ENCODE measurements at regions not wholly inside any gene's neighbourhood (a gene's known extent, or its start where the extent isn't known, plus 50 kb on each side); places are given as distances from the start of the nearest gene placed in this dataset.

DNA sequence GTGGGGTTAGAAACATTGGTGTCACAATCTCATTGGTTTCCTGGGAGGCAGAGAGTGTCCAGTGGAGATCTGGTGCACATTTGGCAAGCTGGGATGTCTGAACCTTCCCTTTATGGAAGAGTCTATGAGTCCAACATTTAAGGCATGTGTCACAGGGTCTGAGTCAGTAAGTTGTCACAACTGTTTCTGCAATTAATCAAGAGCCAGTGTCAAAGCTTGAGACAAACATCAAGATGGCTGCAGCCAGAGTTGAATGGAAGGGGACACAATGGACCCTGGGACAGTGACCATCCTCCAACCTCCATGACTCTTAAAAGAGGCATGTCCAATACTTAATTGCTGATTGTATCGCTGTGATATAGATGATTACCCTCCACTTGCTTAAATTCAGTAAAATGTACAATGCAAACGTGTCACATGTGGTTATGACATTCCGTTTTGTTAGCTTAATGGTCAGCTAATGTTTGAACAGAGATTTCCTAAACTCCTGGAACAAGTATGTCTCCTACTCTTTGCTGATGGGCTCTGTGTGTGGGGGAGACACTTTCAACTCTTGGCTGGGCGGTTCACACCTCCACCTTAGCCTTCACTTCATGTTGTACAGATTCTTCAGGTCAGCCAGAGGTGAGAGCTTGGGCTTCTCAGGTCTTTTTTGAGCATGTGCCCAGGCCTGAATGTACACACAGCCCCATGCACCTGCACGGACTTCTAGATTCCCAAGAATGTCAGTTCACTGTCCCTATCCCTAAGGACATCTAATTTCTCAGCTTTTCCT is 79.9 kb upstream of the PRR23E start:
- Histone ChIP-seq H3K27me3 (ENCODE audit: insufficient read depth, poor library complexity, severe bottlenecking) (no peaks in the 10 kb centered on the region), H3K4me3 (replicated peaks; ENCODE audit: insufficient read depth, low read length) (no peak overlapping the region), H3K27ac (replicated peaks) (no peak overlapping the region)
- TF ChIP-seq GABPA (IDR thresholded peaks at IDR 0.05; ENCODE audit: low read depth) (no peak), REST (IDR thresholded peaks at IDR 0.05; ENCODE audit: insufficient replicate concordance, low read depth) (no peak), SPI1 (IDR thresholded peaks at IDR 0.05; ENCODE audit: borderline replicate concordance, low read depth) (no peak), CTCF (IDR thresholded peaks at IDR 0.05; ENCODE audit: insufficient read depth, low read length) (no peak)
- no peak for DNase-seq (ENCODE audit: low read depth in 1 of 2, low spot score in 1 of 2)

DNA sequence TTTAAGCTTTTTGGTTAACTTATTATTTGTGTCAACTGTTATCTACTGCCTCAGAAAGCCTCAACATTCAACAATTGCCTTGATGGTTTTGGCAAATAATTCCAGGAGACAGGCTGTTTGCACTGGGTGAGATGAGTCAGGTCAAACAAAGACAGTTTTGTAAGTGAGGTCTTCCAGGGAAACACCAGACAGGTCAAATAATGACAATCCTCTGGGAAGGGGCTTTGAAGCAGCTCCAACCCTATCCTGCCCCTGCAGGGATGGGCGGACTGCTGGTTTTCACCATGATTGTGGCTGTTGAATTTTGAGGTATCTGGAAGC is 79.4 kb upstream of the PRR23E start:
- Histone ChIP-seq H3K27ac (replicated peaks) (no peak overlapping the region), H3K27me3 (ENCODE audit: insufficient read depth, poor library complexity, severe bottlenecking) (no peaks in the 10 kb centered on the region), H3K4me3 (replicated peaks; ENCODE audit: insufficient read depth, low read length) (no peak overlapping the region)
- DNase-seq (ENCODE audit: low read depth in 1 of 2, low spot score in 1 of 2) = no peak
- TF ChIP-seq GABPA (IDR thresholded peaks at IDR 0.05; ENCODE audit: low read depth) = no peak
- no peak for TF ChIP-seq POLR2AphosphoS5 (IDR thresholded peaks at IDR 0.05; ENCODE audit: low read depth)
- no peak for TF ChIP-seq REST (IDR thresholded peaks at IDR 0.05; ENCODE audit: insufficient replicate concordance, low read depth)
- no peak for TF ChIP-seq SPI1 (IDR thresholded peaks at IDR 0.05; ENCODE audit: borderline replicate concordance, low read depth)
- TF ChIP-seq CTCF (IDR thresholded peaks at IDR 0.05; ENCODE audit: insufficient read depth, low read length) = no peak

- Histone ChIP-seq H3K27ac (replicated peaks) (no peak overlapping the region), H3K4me3 (replicated peaks; ENCODE audit: insufficient read depth, low read length) (no peak overlapping the region), H3K27me3 (ENCODE audit: insufficient read depth, poor library complexity, severe bottlenecking) (no peaks in the 10 kb centered on the region)
- TF ChIP-seq POLR2AphosphoS5 (IDR thresholded peaks at IDR 0.05; ENCODE audit: low read depth) = no peak
- no peak for TF ChIP-seq SPI1 (IDR thresholded peaks at IDR 0.05; ENCODE audit: borderline replicate concordance, low read depth)
- no peak for TF ChIP-seq REST (IDR thresholded peaks at IDR 0.05; ENCODE audit: insufficient replicate concordance, low read depth)
- TF ChIP-seq GABPA (IDR thresholded peaks at IDR 0.05; ENCODE audit: low read depth) = no peak
- no peak for TF ChIP-seq CTCF (IDR thresholded peaks at IDR 0.05; ENCODE audit: insufficient read depth, low read length)
- no peak for DNase-seq (ENCODE audit: low read depth in 1 of 2, low spot score in 1 of 2)
These were observed 78.4 kb upstream of the PRR23E start for GRCh38 chr3:127114337-127115070.
